ENCODE measurements at regions not wholly inside any gene's neighbourhood (a gene's known extent, or its start where the extent isn't known, plus 50 kb on each side); places are given as distances from the start of the nearest gene placed in this dataset.

- Histone ChIP-seq H3K36me3 (no peaks in the 10 kb centered on the region), H3K4me3 (no peak overlapping the region), H3K27ac (no peak overlapping the region), H3K4me1 (no peaks in the 10 kb centered on the region), H3K27me3 (no peaks in the 10 kb centered on the region), H3K9me3 (no peaks in the 10 kb centered on the region)
- intact Hi-C loops (cut with DNase I; ENCODE audit: low total_unique reads) = no loop called here
- TF ChIP-seq, protein P1, sequence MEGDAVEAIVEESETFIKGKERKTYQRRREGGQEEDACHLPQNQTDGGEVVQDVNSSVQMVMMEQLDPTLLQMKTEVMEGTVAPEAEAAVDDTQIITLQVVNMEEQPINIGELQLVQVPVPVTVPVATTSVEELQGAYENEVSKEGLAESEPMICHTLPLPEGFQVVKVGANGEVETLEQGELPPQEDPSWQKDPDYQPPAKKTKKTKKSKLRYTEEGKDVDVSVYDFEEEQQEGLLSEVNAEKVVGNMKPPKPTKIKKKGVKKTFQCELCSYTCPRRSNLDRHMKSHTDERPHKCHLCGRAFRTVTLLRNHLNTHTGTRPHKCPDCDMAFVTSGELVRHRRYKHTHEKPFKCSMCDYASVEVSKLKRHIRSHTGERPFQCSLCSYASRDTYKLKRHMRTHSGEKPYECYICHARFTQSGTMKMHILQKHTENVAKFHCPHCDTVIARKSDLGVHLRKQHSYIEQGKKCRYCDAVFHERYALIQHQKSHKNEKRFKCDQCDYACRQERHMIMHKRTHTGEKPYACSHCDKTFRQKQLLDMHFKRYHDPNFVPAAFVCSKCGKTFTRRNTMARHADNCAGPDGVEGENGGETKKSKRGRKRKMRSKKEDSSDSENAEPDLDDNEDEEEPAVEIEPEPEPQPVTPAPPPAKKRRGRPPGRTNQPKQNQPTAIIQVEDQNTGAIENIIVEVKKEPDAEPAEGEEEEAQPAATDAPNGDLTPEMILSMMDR (IDR thresholded peaks at IDR 0.05) = peak in 2 of 3 donors; percentile 47 to 56
- TF ChIP-seq POLR2A (IDR thresholded peaks at IDR 0.05) (no peak), POLR2AphosphoS5 (IDR thresholded peaks at IDR 0.05) (no peak)
- DNase-seq (ENCODE audit: low spot score in 2 of 2) = no peak
Observed at GRCh38 chr12:44930972-44931600, 55.0 kb upstream of the NELL2 start.

DNA sequence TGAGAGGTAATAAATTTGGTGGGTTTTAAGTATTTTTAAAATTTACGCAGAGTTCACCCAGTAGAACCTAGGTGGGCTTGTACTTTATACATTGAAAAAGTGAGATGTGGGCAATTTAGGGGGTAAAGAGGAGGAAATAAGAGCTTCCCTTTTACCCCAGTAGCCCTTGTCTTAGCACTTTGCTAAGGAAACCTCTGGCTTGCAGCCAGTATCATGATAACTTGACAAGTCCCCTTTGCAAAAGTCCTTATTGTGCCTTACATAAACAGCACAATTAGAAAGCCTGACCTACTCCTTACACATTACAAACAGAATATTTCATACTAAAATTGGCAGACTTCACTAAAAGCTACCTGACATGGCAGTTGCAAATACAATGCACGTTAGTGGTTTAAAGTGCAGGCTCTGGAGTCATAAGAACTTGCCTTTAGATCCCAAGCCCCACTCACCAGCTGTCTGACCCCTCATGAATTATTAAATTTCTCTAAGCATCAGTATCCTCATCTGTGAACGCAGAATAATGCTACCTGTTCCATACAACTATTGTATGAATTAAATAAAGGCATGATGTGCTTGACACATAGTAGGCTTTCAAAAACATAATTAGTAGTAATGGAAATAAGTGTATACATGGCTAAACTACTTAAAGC, 53.2 kb upstream of the NELL2 start:
- no peaks in the 10 kb centered on the region for H3K4me1 ChIP-seq
- intact Hi-C loops (cut with DNase I; ENCODE audit: low total_unique reads) = no loop called here
- no peak for DNase-seq (ENCODE audit: low spot score in 2 of 2)

More for the DNA sequence above, 53.2 kb upstream of the NELL2 start:
- H3K9me3 ChIP-seq = no peaks in the 10 kb centered on the region
- no peaks in the 10 kb centered on the region for H3K27me3 ChIP-seq
- H3K4me3 ChIP-seq = no peak overlapping the region
- no peak for TF ChIP-seq POLR2AphosphoS5 (IDR thresholded peaks at IDR 0.05)
- no peak for TF ChIP-seq POLR2A (IDR thresholded peaks at IDR 0.05)
- TF ChIP-seq, protein P1 (IDR thresholded peaks at IDR 0.05) = no peak
- H3K36me3 ChIP-seq = no peaks in the 10 kb centered on the region
- H3K27ac ChIP-seq = no peak overlapping the region
